HFFc6 (cell line): ENCODE measurements at regions not wholly inside any gene's neighbourhood (a gene's known extent, or its start where the extent isn't known, plus 50 kb on each side); places are given as distances from the start of the nearest gene placed in this dataset.

Source experiments
- DNase-seq: peaks from one replicate; pipeline ENCODE4 v3.0.0-alpha.2; 2018
- H3K27ac Mint-ChIP-seq: 2 replicates; pipeline ENCODE4 v1.8.0; 2020; ENCODE audit warnings: mild to moderate bottlenecking, mixed read lengths
- H3K27me3 Mint-ChIP-seq: 2 replicates; pipeline ENCODE4 v1.8.0; 2021; ENCODE audit warnings: mild to moderate bottlenecking, moderate library complexity, mixed read lengths; ENCODE audit not compliant: insufficient read depth
- H3K36me3 Mint-ChIP-seq: 2 replicates; pipeline ENCODE4 v1.8.0; 2021; ENCODE audit warnings: low read depth, mixed read lengths
- H3K4me1 Mint-ChIP-seq: 2 replicates; pipeline ENCODE4 v1.8.0; 2020; ENCODE audit warnings: low read depth, mixed read lengths
- H3K4me3 Mint-ChIP-seq: 2 replicates; pipeline ENCODE4 v1.8.0; 2020; ENCODE audit warnings: mild to moderate bottlenecking, moderate library complexity, mixed read lengths
- H3K9me3 Mint-ChIP-seq: 2 replicates; pipeline ENCODE4 v1.8.0; 2020; ENCODE audit warnings: mild to moderate bottlenecking, mixed read lengths
- CTCF ChIP-seq: fragments of 200-600 bp; sonication (generic); IDR thresholded peaks from 2 replicates; pipeline ENCODE4 v1.5.0; 2021; ENCODE audit warnings: antibody characterized with exemption, mild to moderate bottlenecking

- Mint-ChIP-seq H3K27ac (no peak overlapping the region), H3K9me3 (no peaks in the 10 kb centered on the region), H3K27me3 (peaks cover 26% of the 10 kb centered on the region), H3K4me3 (no peak overlapping the region), H3K36me3 (no peaks in the 10 kb centered on the region), H3K4me1 (no peaks in the 10 kb centered on the region; the same call in 1 of the 2 replicates)
- DNase-seq, result peak; percentile 84
- peak; percentile 87 for TF ChIP-seq CTCF
Observed at GRCh38 chr5:1641560-1642166, 117.9 kb upstream of the LPCAT1 start.

GRCh38 chr5:1641041-1641440, 117.3 kb upstream of the LPCAT1 start:
- Mint-ChIP-seq H3K4me3 (no peak overlapping the region), H3K27ac (no peak overlapping the region), H3K36me3 (no peaks in the 10 kb centered on the region), H3K27me3 (peaks cover 25% of the 10 kb centered on the region), H3K4me1 (no peaks in the 10 kb centered on the region; the same call in 1 of the 2 replicates), H3K9me3 (no peaks in the 10 kb centered on the region)
- DNase-seq, result no peak
- no peak for TF ChIP-seq CTCF

- Mint-ChIP-seq H3K27ac (no peak overlapping the region), H3K27me3 (peaks cover 23% of the 10 kb centered on the region), H3K9me3 (no peaks in the 10 kb centered on the region), H3K36me3 (no peaks in the 10 kb centered on the region), H3K4me1 (peaks cover 6% of the 10 kb centered on the region), H3K4me3 (no peak overlapping the region)
- DNase-seq, result no peak
- TF ChIP-seq CTCF, result no peak
Observed at GRCh38 chr5:1640421-1640881, 116.7 kb upstream of the LPCAT1 start.

- Mint-ChIP-seq H3K27me3 (peaks cover 23% of the 10 kb centered on the region), H3K4me1 (peaks cover 12% of the 10 kb centered on the region)
Observed at GRCh38 chr5:1639757-1640156, 116.0 kb upstream of the LPCAT1 start.

GRCh38 chr5:1638658-1639400, 115.1 kb upstream of the LPCAT1 start:
- peaks cover 21% of the 10 kb centered on the region for H3K27me3 Mint-ChIP-seq
- peaks cover 16% of the 10 kb centered on the region for H3K4me1 Mint-ChIP-seq
- no peaks in the 10 kb centered on the region for H3K9me3 Mint-ChIP-seq
- no peak for DNase-seq
- no peak for TF ChIP-seq CTCF
- H3K4me3 Mint-ChIP-seq, result no peak overlapping the region
- no peaks in the 10 kb centered on the region for H3K36me3 Mint-ChIP-seq
- H3K27ac Mint-ChIP-seq, result no peak overlapping the region

More at GRCh38 chr5:1639757-1640156, 116.0 kb upstream of the LPCAT1 start:
- TF ChIP-seq CTCF, result no peak
- H3K36me3 Mint-ChIP-seq, result no peaks in the 10 kb centered on the region
- H3K27ac Mint-ChIP-seq, result no peak overlapping the region
- DNase-seq, result no peak
- no peak overlapping the region for H3K4me3 Mint-ChIP-seq
- H3K9me3 Mint-ChIP-seq, result no peaks in the 10 kb centered on the region
